H1 (cell line): ENCODE measurements at regions not wholly inside any gene's neighbourhood (a gene's known extent, or its start where the extent isn't known, plus 50 kb on each side); places are given as distances from the start of the nearest gene placed in this dataset.

Experiments
- CTCF ChIA-PET: fragments of 300-600 bp; sonication (Branson Sonifier 250); formaldehyde crosslinking; loops from one replicate; lab custom pipeline; 2021; ENCODE audit not compliant: partially characterized antibody; lab: Charles Lee
- POLR2A ChIA-PET: fragments of 300-600 bp; sonication (Branson Sonifier 250); formaldehyde crosslinking; loops from one replicate; lab custom pipeline; 2021; ENCODE audit warnings: inconsistent platforms; ENCODE audit not compliant: partially characterized antibody; lab: Charles Lee
- DNase-seq, 2 experiments: peaks; one replicate each; pipeline versions ENCODE4 v3.0.0 to v3.0.0-alpha.2; 2010 to 2022; ENCODE audit warnings: low spot score in 2 of 2, low read depth in 1 of 2, mixed read lengths in 1 of 2
- FAIRE-seq: peaks from 2 replicates; lab custom pipeline; 2011; peaks lifted over from hg19 to GRCh38; lab: Jason Lieb, UNC
- H2AFZ ChIP-seq: 2 replicates; pipeline ENCODE4 v1.8.1; 2012; ENCODE audit warnings: low read length, inconsistent platforms
- H2AK5ac ChIP-seq: 2 replicates; pipeline ENCODE4 v1.6.1; 2013; ENCODE audit warnings: low read depth, low read length
- H2BK120ac ChIP-seq: replicated peaks from 2 replicates; pipeline ENCODE3; 2013; ENCODE audit warnings: low read depth, low read length, inconsistent platforms
- H2BK12ac ChIP-seq: 2 replicates; pipeline ENCODE4 v1.6.1; 2013; ENCODE audit warnings: low read depth, low read length
- H2BK15ac ChIP-seq: 2 replicates; pipeline ENCODE4 v1.6.1; 2013; ENCODE audit warnings: low read length
- H2BK20ac ChIP-seq: 2 replicates; pipeline ENCODE4 v1.6.1; 2013; ENCODE audit warnings: low read length
- H2BK5ac ChIP-seq: 2 replicates; pipeline ENCODE4 v1.6.1; 2013; ENCODE audit warnings: low read depth, low read length
- H3K14ac ChIP-seq: 2 replicates; pipeline ENCODE4 v1.6.1; 2013; ENCODE audit warnings: inconsistent platforms; ENCODE audit not compliant: insufficient read length
- H3K18ac ChIP-seq: 2 replicates; pipeline ENCODE4 v1.6.1; 2013; ENCODE audit warnings: low read length; ENCODE audit errors: extremely low read depth
- H3K23ac ChIP-seq: 2 replicates; pipeline ENCODE4 v1.6.1; 2013; ENCODE audit warnings: inconsistent platforms; ENCODE audit not compliant: insufficient read length
- H3K23me2 ChIP-seq: 2 replicates; pipeline ENCODE4 v1.6.1; 2013; ENCODE audit warnings: low read depth, low read length
- H3K27ac ChIP-seq: 2 replicates; pipeline ENCODE4 v1.6.1; 2011; ENCODE audit warnings: low read depth, low read length, inconsistent platforms
- H3K27me3 ChIP-seq, 4 experiments: replicated peaks in 1 of 4; 1 replicate in 1 of 4; 2 replicates in 3 of 4; pipeline versions ENCODE4 v1.6.1 to v1.8.1; 2011 to 2013; ENCODE audit warnings: low read length in 3 of 4, mild to moderate bottlenecking in 3 of 4, inconsistent platforms in 2 of 4, mixed read lengths in 2 of 4, moderate library complexity in 1 of 4; ENCODE audit not compliant: control insufficient read depth in 3 of 4, insufficient read depth in 3 of 4; ENCODE audit errors: extremely low read depth in 1 of 4
- H3K36me3 ChIP-seq, 4 experiments: 2 replicates each; pipeline versions ENCODE4 v1.6.1 to v1.8.1; 2011 to 2013; ENCODE audit warnings: mild to moderate bottlenecking in 4 of 4, low read length in 3 of 4, moderate library complexity in 2 of 4, control low read depth in 1 of 4, inconsistent platforms in 1 of 4; ENCODE audit not compliant: insufficient read depth in 4 of 4, control insufficient read depth in 2 of 4
- H3K4ac ChIP-seq: replicated peaks from 2 replicates; pipeline ENCODE3; 2013; ENCODE audit warnings: low read length, low read depth, mixed read lengths, inconsistent platforms; ENCODE audit not compliant: insufficient read length
- H3K4me1 ChIP-seq, 4 experiments: replicated peaks in 1 of 4; 1 replicate in 1 of 4; 2 replicates in 3 of 4; pipeline versions ENCODE4 v1.6.1 to v1.8.1; 2011 to 2013; ENCODE audit warnings: low read length in 3 of 4, inconsistent platforms in 2 of 4, mixed read lengths in 1 of 4; ENCODE audit not compliant: insufficient read depth in 4 of 4, control insufficient read depth in 3 of 4
- H3K4me2 ChIP-seq, 2 experiments: 2 replicates each; pipeline versions ENCODE4 v1.6.1 to v1.8.1; 2011 to 2013; ENCODE audit warnings: low read depth in 2 of 2, low read length in 2 of 2, control low read depth in 1 of 2, inconsistent platforms in 1 of 2, mild to moderate bottlenecking in 1 of 2; ENCODE audit not compliant: insufficient read depth in 1 of 2
- H3K4me3 ChIP-seq, 4 experiments: fragments of 200-600, 300-600 bp in 1 of 4; sonication (generic), shearing (Covaris generic), sonication (Bioruptor Twin) in 1 of 4; 2 replicates each; pipeline versions ENCODE4 v1.5.1 to v1.8.1; 2011 to 2016; ENCODE audit warnings: low read length in 4 of 4, low read depth in 3 of 4, control low read depth in 2 of 4, inconsistent platforms in 2 of 4, mild to moderate bottlenecking in 2 of 4, mixed read lengths in 1 of 4, moderate library complexity in 1 of 4; ENCODE audit not compliant: insufficient read depth in 2 of 4; ENCODE audit errors: extremely low read depth in 1 of 4
- H3K56ac ChIP-seq: replicated peaks from 2 replicates; pipeline ENCODE3; 2013; ENCODE audit warnings: low read depth, mild to moderate bottlenecking, mixed read lengths, low read length, inconsistent platforms; ENCODE audit not compliant: insufficient read length
- H3K79me1 ChIP-seq: 2 replicates; pipeline ENCODE4 v1.6.1; 2013; ENCODE audit warnings: low read depth, low read length, control low read depth
- H3K79me2 ChIP-seq, 2 experiments: 2 replicates each; pipeline versions ENCODE4 v1.6.1 to v1.8.1; 2012 to 2013; ENCODE audit warnings: low read length in 2 of 2, mild to moderate bottlenecking in 2 of 2, inconsistent platforms in 1 of 2; ENCODE audit not compliant: insufficient read depth in 2 of 2, control insufficient read depth in 1 of 2
- H3K9ac ChIP-seq, 4 experiments: replicated peaks in 1 of 4; 1 replicate in 1 of 4; 2 replicates in 3 of 4; pipeline versions ENCODE4 v1.6.1 to v1.8.1; 2011 to 2013; ENCODE audit warnings: low read depth in 3 of 4, low read length in 3 of 4, control low read depth in 2 of 4, mild to moderate bottlenecking in 2 of 4, moderate library complexity in 2 of 4, inconsistent platforms in 1 of 4; ENCODE audit errors: extremely low read depth in 1 of 4
- H3K9me3 ChIP-seq, 2 experiments: 2 replicates each; pipeline versions ENCODE4 v1.6.1 to v1.8.1; 2012 to 2013; ENCODE audit warnings: mild to moderate bottlenecking in 2 of 2, moderate library complexity in 2 of 2, control low read depth in 1 of 2, inconsistent platforms in 1 of 2, low read depth in 1 of 2, low read length in 1 of 2, mixed read lengths in 1 of 2; ENCODE audit not compliant: insufficient read depth in 2 of 2
- H4K20me1 ChIP-seq, 2 experiments: replicated peaks in 1 of 2; 2 replicates each; pipeline versions ENCODE3 to v1.8.1; 2011 to 2013; ENCODE audit warnings: inconsistent platforms in 2 of 2, low read length in 2 of 2, mild to moderate bottlenecking in 1 of 2; ENCODE audit not compliant: insufficient read depth in 2 of 2, control insufficient read depth in 1 of 2
- H4K5ac ChIP-seq: 2 replicates; pipeline ENCODE4 v1.6.1; 2013; ENCODE audit warnings: low read length, low read depth, mixed read lengths, inconsistent platforms; ENCODE audit not compliant: insufficient read length
- H4K8ac ChIP-seq: 2 replicates; pipeline ENCODE4 v1.8.0; 2013; ENCODE audit warnings: mild to moderate bottlenecking, moderate library complexity, low read length, inconsistent platforms; ENCODE audit not compliant: insufficient read depth; ENCODE audit errors: extremely low read depth
- H4K91ac ChIP-seq: replicated peaks from 2 replicates; pipeline ENCODE3; 2013; ENCODE audit warnings: low read length, mixed read lengths, inconsistent platforms; ENCODE audit not compliant: insufficient read length
- GTF2F1 ChIP-seq: IDR thresholded peaks from 2 replicates; pipeline ENCODE4 v1.6.1; 2012; ENCODE audit warnings: low read depth, low read length, improper control_type of control experiment, borderline replicate concordance
- KDM5A ChIP-seq: fragments of 200-600 bp; IDR thresholded peaks from 2 replicates; pipeline ENCODE4 v1.7.1; 2012; ENCODE audit warnings: mild to moderate bottlenecking, low read length, inconsistent platforms, mixed read lengths
- POLR2AphosphoS5 ChIP-seq: IDR thresholded peaks from 2 replicates; pipeline ENCODE4 v1.6.1; 2011; ENCODE audit warnings: low read depth, low read length
- SP2 ChIP-seq: IDR thresholded peaks from 2 replicates; pipeline ENCODE4 v1.6.1; 2012; ENCODE audit warnings: mild to moderate bottlenecking, low read length, inconsistent platforms
- SRF ChIP-seq: IDR thresholded peaks from 2 replicates; pipeline ENCODE4 v1.6.1; 2011; ENCODE audit warnings: mild to moderate bottlenecking, low read depth, low read length, moderate library complexity
- WGBS, 2 experiments: shearing (Covaris generic) in 1 of 2; methylation state at CpG; one replicate each; pipeline versions ENCODE4 v1.1.6 to v1.1.7; 2013 to 2015; ENCODE audit warnings: low lambda C conversion rate in 2 of 2, mixed read lengths in 2 of 2, inconsistent platforms in 1 of 2, low coverage in 1 of 2, missing lambda C conversion rate in 1 of 2; ENCODE audit not compliant: insufficient replicate concordance in 2 of 2, insufficient coverage in 1 of 2, insufficient read length in 1 of 2; ENCODE audit errors: extremely low coverage in 1 of 2, missing lambda C conversion rate in 1 of 2; 5-methylcytosine and 5-hydroxymethylcytosine counted together
- TF ChIP-seq, protein P1 (sequence below): IDR thresholded peaks from 2 replicates; pipeline ENCODE4 v1.6.1; 2012; ENCODE audit warnings: inconsistent platforms

DNA sequence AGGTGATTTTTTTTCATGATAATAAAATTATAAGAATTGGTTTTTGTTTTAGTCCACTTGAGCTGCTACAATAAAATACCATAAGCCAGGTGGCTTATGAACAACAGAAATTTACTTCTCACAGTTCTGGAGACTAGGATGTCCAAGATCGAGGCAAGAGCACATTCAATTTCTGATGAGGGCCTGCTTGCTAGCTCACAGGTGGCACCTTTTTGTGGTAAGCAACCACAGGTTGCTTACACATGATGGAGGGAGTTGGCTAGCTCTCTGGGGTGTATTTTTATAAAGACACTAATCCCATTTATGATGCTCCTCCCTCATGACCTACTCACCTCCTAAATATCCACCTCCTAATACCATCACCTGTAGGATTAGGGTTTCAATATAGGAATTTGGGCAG is 1248.5 kb upstream of the TENM3 start:
- CTCF ChIA-PET = no interaction called here
- no peak overlapping the region for H2BK15ac ChIP-seq
- H3K9me3 ChIP-seq = no peaks in the 10 kb centered on the region; a peak in 1 of 4 replicates
- H4K8ac ChIP-seq = no peak overlapping the region
- H3K23me2 ChIP-seq = no peaks in the 10 kb centered on the region
- H2BK120ac ChIP-seq = no peak overlapping the region
- H3K14ac ChIP-seq = no peak overlapping the region
- no peak overlapping the region for H2BK12ac ChIP-seq
- H3K4me1 ChIP-seq = 0 out of 7 replicates have a peak, but pooled peaks cover 0 to 3% (median 0%) of the 10 kb centered on the region in 4 experiments
- POLR2A ChIA-PET = no interaction called here
- no peak overlapping the region for H4K91ac ChIP-seq
- H3K27me3 ChIP-seq = no peaks in the 10 kb centered on the region
- no peak overlapping the region for H3K18ac ChIP-seq
- no peak overlapping the region for H3K27ac ChIP-seq
- H3K56ac ChIP-seq = no peak overlapping the region
- no peak overlapping the region for H2AFZ ChIP-seq
- TF ChIP-seq, protein P1, sequence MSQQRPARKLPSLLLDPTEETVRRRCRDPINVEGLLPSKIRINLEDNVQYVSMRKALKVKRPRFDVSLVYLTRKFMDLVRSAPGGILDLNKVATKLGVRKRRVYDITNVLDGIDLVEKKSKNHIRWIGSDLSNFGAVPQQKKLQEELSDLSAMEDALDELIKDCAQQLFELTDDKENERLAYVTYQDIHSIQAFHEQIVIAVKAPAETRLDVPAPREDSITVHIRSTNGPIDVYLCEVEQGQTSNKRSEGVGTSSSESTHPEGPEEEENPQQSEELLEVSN = no peak
- TF ChIP-seq SP2 (no peak), POLR2AphosphoS5 (no peak), KDM5A (no peak), SRF (no peak), GTF2F1 (no peak)
- FAIRE-seq (no peak), DNase-seq (no peak)
- no peak overlapping the region for H4K5ac ChIP-seq
- 92% methylated on average over 1 of the region's 1 CpG; no CpG with 5 or more reads in 1 of the 2 experiments for WGBS, 2 experiments
- no peaks in the 10 kb centered on the region for H4K20me1 ChIP-seq
- H2BK20ac ChIP-seq = no peak overlapping the region
- H3K79me1 ChIP-seq = no peaks in the 10 kb centered on the region
- H3K9ac ChIP-seq = no peak overlapping the region
- no peak overlapping the region for H3K4me3 ChIP-seq
- H2AK5ac ChIP-seq = no peak overlapping the region
- H3K79me2 ChIP-seq = no peaks in the 10 kb centered on the region
- no peak overlapping the region for H3K23ac ChIP-seq
- no peaks in the 10 kb centered on the region for H3K36me3 ChIP-seq
- H2BK5ac ChIP-seq = no peak overlapping the region
- no peak overlapping the region for H3K4ac ChIP-seq
- H3K4me2 ChIP-seq = no peak overlapping the region
